SU-DHL-6 (cell line): ENCODE measurements at regions not wholly inside any gene's neighbourhood (a gene's known extent, or its start where the extent isn't known, plus 50 kb on each side); places are given as distances from the start of the nearest gene placed in this dataset.

Experiments used
- CTCF ChIP-seq: fragments of 200-600 bp; sonication (generic); IDR thresholded peaks from one replicate; pipeline ENCODE4 v1.5.1; 2017; ENCODE audit warnings: antibody characterized with exemption, mild to moderate bottlenecking, low read length, moderate library complexity; ENCODE audit not compliant: insufficient read depth, poor library complexity, severe bottlenecking
- EZH2phosphoT487 ChIP-seq: fragments of 200-600 bp; sonication (generic), shearing (Covaris generic); conservative IDR thresholded peaks from 2 replicates; pipeline ENCODE4 v1.6.1; 2018; ENCODE audit warnings: mild to moderate bottlenecking, antibody characterized with exemption, low read length, moderate library complexity, mixed read lengths

- no peak for TF ChIP-seq CTCF
- TF ChIP-seq EZH2phosphoT487, result no peak
Measured at GRCh38 chr2:109685453-109685852, 71.3 kb downstream of the SOWAHC start.
